Liver (tissue), 2 donors: ENCODE measurements at regions not wholly inside any gene's neighbourhood (a gene's known extent, or its start where the extent isn't known, plus 50 kb on each side); places are given as distances from the start of the nearest gene placed in this dataset.

Experiments
- CTCF ChIP-seq: fragments of 150-350 bp; IDR thresholded peaks from 2 replicates; pipeline ENCODE4 v1.5.1; 2017; ENCODE audit warnings: improper control_type of control experiment, low read depth, low read length; ENCODE audit not compliant: missing input control
- MAX ChIP-seq: IDR thresholded peaks from 2 replicates; pipeline ENCODE4 v1.6.1; 2016; ENCODE audit warnings: antibody characterized with exemption
- ZBTB33 ChIP-seq: IDR thresholded peaks from 2 replicates; pipeline ENCODE4 v1.6.1; 2016; ENCODE audit warnings: antibody characterized with exemption
- donor health status: healthy.

- no peak for TF ChIP-seq CTCF
- no peak for TF ChIP-seq ZBTB33
- no peak for TF ChIP-seq MAX
These were observed 865.7 kb upstream of the MGAT4C start for GRCh38 chr12:87121896-87122295.
